IMR-90 (cell line): ENCODE measurements at regions not wholly inside any gene's neighbourhood (a gene's known extent, or its start where the extent isn't known, plus 50 kb on each side); places are given as distances from the start of the nearest gene placed in this dataset.

Source experiments
- ATAC-seq: fragments of 200-7000 bp; cut with Tn5 transposase; 2 replicates; pipeline ENCODE4 v1.9.1; 2020; ENCODE audit warnings: low read depth, mild to moderate bottlenecking, moderate library complexity
- BruUV-seq: library from RNA; stranded (reverse); fragments of 400-500 nt; replicated peaks from 2 replicates; lab custom pipeline; 2021; lab: Mats Ljungman, UMichigan
- CTCF ChIA-PET: fragments of 300-600 bp; formaldehyde crosslinking; extraction: SDS; loops from one replicate; lab custom pipeline; 2021; ENCODE audit warnings: antibody characterized with exemption; lab: Yijun Ruan, JAX
- POLR2A ChIA-PET: fragments of 300-600 bp; sonication (Branson Sonifier 250); formaldehyde crosslinking; loops from one replicate; lab custom pipeline; 2022; ENCODE audit warnings: antibody characterized with exemption; ENCODE audit not compliant: unreplicated experiment; lab: Charles Lee
- DNase-seq: peaks from one replicate; pipeline ENCODE4 v3.0.0; 2013
- H2AFZ ChIP-seq: replicated peaks from 2 replicates; pipeline ENCODE3; 2013; ENCODE audit warnings: low read length, mild to moderate bottlenecking; ENCODE audit not compliant: poor library complexity
- H2AK5ac ChIP-seq: 2 replicates; pipeline ENCODE4 v1.6.1; 2013; ENCODE audit warnings: low read depth, low read length, inconsistent platforms
- H2AK9ac ChIP-seq: replicated peaks from 2 replicates; pipeline ENCODE3; 2013; ENCODE audit warnings: mild to moderate bottlenecking, low read depth, low read length, moderate library complexity; ENCODE audit not compliant: poor library complexity
- H2BK120ac ChIP-seq: 2 replicates; pipeline ENCODE4 v1.6.1; 2013; ENCODE audit warnings: low read depth, low read length, inconsistent platforms
- H2BK15ac ChIP-seq: 3 replicates; pipeline ENCODE4 v1.6.1; 2013; ENCODE audit warnings: low read depth, low read length, inconsistent platforms
- H2BK20ac ChIP-seq: 2 replicates; pipeline ENCODE4 v1.6.1; 2013; ENCODE audit warnings: low read depth, mild to moderate bottlenecking, inconsistent platforms, low read length, moderate library complexity
- H2BK5ac ChIP-seq: 2 replicates; pipeline ENCODE4 v1.6.1; 2013; ENCODE audit warnings: mild to moderate bottlenecking, low read depth, low read length, inconsistent platforms; ENCODE audit not compliant: poor library complexity, severe bottlenecking
- H3K14ac ChIP-seq: replicated peaks from 2 replicates; pipeline ENCODE4 v1.6.1; 2013; ENCODE audit warnings: low read depth, low read length, inconsistent platforms
- H3K18ac ChIP-seq: 2 replicates; pipeline ENCODE4 v1.6.1; 2013; ENCODE audit warnings: low read depth, low read length, control low read depth
- H3K23ac ChIP-seq: 2 replicates; pipeline ENCODE4 v1.6.1; 2013; ENCODE audit warnings: low read depth, low read length, inconsistent platforms
- H3K27ac ChIP-seq: 2 replicates; pipeline ENCODE4 v1.5.1; 2013; ENCODE audit warnings: mild to moderate bottlenecking, control low read depth, low read length; ENCODE audit not compliant: insufficient read depth
- H3K27me3 ChIP-seq: 2 replicates; pipeline ENCODE4 v1.6.1; 2013; ENCODE audit warnings: low read length; ENCODE audit not compliant: control insufficient read depth, insufficient read depth
- H3K36me3 ChIP-seq: 2 replicates; pipeline ENCODE4 v1.6.1; 2013; ENCODE audit warnings: low read length, mixed read lengths; ENCODE audit not compliant: control insufficient read depth, insufficient read depth
- H3K4ac ChIP-seq: 2 replicates; pipeline ENCODE4 v1.6.1; 2013; ENCODE audit warnings: low read depth, low read length, inconsistent platforms
- H3K4me1 ChIP-seq: 2 replicates; pipeline ENCODE4 v1.6.1; 2013; ENCODE audit warnings: low read length, mixed read lengths; ENCODE audit not compliant: control insufficient read depth, insufficient read depth
- H3K4me2 ChIP-seq: 2 replicates; pipeline ENCODE4 v1.6.1; 2013; ENCODE audit warnings: low read depth, mild to moderate bottlenecking, control low read depth, low read length, moderate library complexity
- H3K4me3 ChIP-seq: 2 replicates; pipeline ENCODE4 v1.5.1; 2013; ENCODE audit warnings: low read depth, mild to moderate bottlenecking, control low read depth, low read length, moderate library complexity; ENCODE audit not compliant: insufficient read depth
- H3K56ac ChIP-seq: 2 replicates; pipeline ENCODE4 v1.6.1; 2013; ENCODE audit warnings: low read length, inconsistent platforms; ENCODE audit not compliant: insufficient read depth; ENCODE audit errors: extremely low read depth
- H3K79me1 ChIP-seq, 2 experiments: 2 replicates each; pipeline ENCODE4 v1.6.1; 2013; ENCODE audit warnings: low read length in 2 of 2, inconsistent platforms in 1 of 2, low read depth in 1 of 2
- H3K9ac ChIP-seq: 2 replicates; pipeline ENCODE4 v1.6.1; 2013; ENCODE audit warnings: low read depth, low read length, control low read depth
- H3K9me1 ChIP-seq: 2 replicates; pipeline ENCODE4 v1.6.1; 2013; ENCODE audit warnings: low read length, inconsistent platforms; ENCODE audit not compliant: insufficient read depth
- H3K9me3 ChIP-seq: 2 replicates; pipeline ENCODE4 v1.6.1; 2013; ENCODE audit warnings: low read length; ENCODE audit not compliant: control insufficient read depth, insufficient read depth
- H4K20me1 ChIP-seq: 2 replicates; pipeline ENCODE4 v1.6.1; 2013; ENCODE audit warnings: low read length, inconsistent platforms; ENCODE audit not compliant: insufficient read depth
- H4K5ac ChIP-seq: 2 replicates; pipeline ENCODE4 v1.6.1; 2013; ENCODE audit warnings: mild to moderate bottlenecking, low read depth, low read length, control low read depth
- H4K8ac ChIP-seq, 2 experiments: 2 replicates each; pipeline ENCODE4 v1.6.1; 2013; ENCODE audit warnings: low read depth in 2 of 2, low read length in 2 of 2, control low read depth in 1 of 2, inconsistent platforms in 1 of 2
- H4K91ac ChIP-seq: 2 replicates; pipeline ENCODE4 v1.6.1; 2013; ENCODE audit warnings: low read depth, low read length, inconsistent platforms; ENCODE audit not compliant: insufficient read depth
- BHLHE40 ChIP-seq: fragments of 150-350 bp; IDR thresholded peaks from 2 replicates; pipeline ENCODE4 v1.6.1; 2016; ENCODE audit warnings: mild to moderate bottlenecking, low read depth, low read length
- CEBPB ChIP-seq: IDR thresholded peaks from 2 replicates; pipeline ENCODE4 v1.6.1; 2012; ENCODE audit warnings: low read depth, low read length, improper control_type of control experiment
- CHD1 ChIP-seq: IDR thresholded peaks from 2 replicates; pipeline ENCODE4 v1.6.1; 2012; ENCODE audit warnings: low read depth, low read length, improper control_type of control experiment
- CTCF ChIP-seq: conservative IDR thresholded peaks from 2 replicates; pipeline ENCODE4 v1.5.1; 2012; ENCODE audit warnings: mild to moderate bottlenecking, low read depth, low read length, improper control_type of control experiment
- ELK1 ChIP-seq: fragments of 150-350 bp; IDR thresholded peaks from 2 replicates; pipeline ENCODE4 v1.6.1; 2016; ENCODE audit warnings: low read depth, mild to moderate bottlenecking, low read length, moderate library complexity, borderline replicate concordance
- MXI1 ChIP-seq: IDR thresholded peaks from 2 replicates; pipeline ENCODE4 v1.6.1; 2012; ENCODE audit warnings: low read depth, mild to moderate bottlenecking, low read length, moderate library complexity, borderline replicate concordance
- RAD21 ChIP-seq: IDR thresholded peaks from 2 replicates; pipeline ENCODE4 v1.6.1; 2012; ENCODE audit warnings: low read length, improper control_type of control experiment
- RFX5 ChIP-seq: IDR thresholded peaks from 2 replicates; pipeline ENCODE4 v1.8.0; 2012; ENCODE audit warnings: low read depth, mild to moderate bottlenecking, low read length, moderate library complexity
- SMC3 ChIP-seq: fragments of 150-350 bp; IDR thresholded peaks from 2 replicates; pipeline ENCODE4 v1.6.1; 2016; ENCODE audit warnings: low read depth, mild to moderate bottlenecking, antibody characterized with exemption, low read length, moderate library complexity
- dilution Hi-C: fragments of 300-500 bp; cut with HindIII; formaldehyde crosslinking; loops from one replicate; pipeline ENCODE4 v1.14.3; 2018; ENCODE audit warnings: low sequenced_read_pairs; ENCODE audit not compliant: unreplicated experiment
- in situ Hi-C: fragments of 300-500 bp; cut with MboI; formaldehyde crosslinking; loops from 3 replicates; pipeline ENCODE4 v1.14.3; 2019; ENCODE audit warnings: low sequenced_read_pairs, inconsistent platforms, mixed read lengths
- intact Hi-C: fragments of 100-400 bp; cut with micrococcal nuclease; formaldehyde crosslinking; loops from 2 replicates; pipeline ENCODE4 v1.10.0; 2022

GRCh38 chr7:149369497-149369896 is 91.4 kb downstream of the ZNF777 start:
- in situ Hi-C loops: no loop called here
- Histone ChIP-seq H3K9me3 (no peaks in the 10 kb centered on the region), H3K18ac (no peak overlapping the region)

More at GRCh38 chr7:149369497-149369896, 91.4 kb downstream of the ZNF777 start:
- no peak overlapping the region for H2BK15ac ChIP-seq
- H3K79me1 ChIP-seq: no peaks in the 10 kb centered on the region
- H3K23ac ChIP-seq: no peak overlapping the region
- POLR2A ChIA-PET: no interaction called here
- ATAC-seq (no peak), DNase-seq (no peak)
- H3K4ac ChIP-seq: no peak overlapping the region
- no peak overlapping the region for H2AFZ ChIP-seq
- no peak overlapping the region for H3K9ac ChIP-seq
- no peak overlapping the region for H3K56ac ChIP-seq
- H3K9me1 ChIP-seq: no peaks in the 10 kb centered on the region
- H2AK9ac ChIP-seq: no peak overlapping the region
- H4K91ac ChIP-seq: no peak overlapping the region
- no peak overlapping the region for H2BK5ac ChIP-seq
- TF ChIP-seq RAD21: no peak
- no peak for TF ChIP-seq RFX5
- TF ChIP-seq MXI1: no peak
- TF ChIP-seq SMC3: no peak
- TF ChIP-seq CEBPB: no peak
- TF ChIP-seq BHLHE40: no peak
- no peak for TF ChIP-seq CHD1
- TF ChIP-seq ELK1: no peak
- no peak for TF ChIP-seq CTCF
- dilution Hi-C loops: no loop called here
- CTCF ChIA-PET: no interaction called here
- H3K27ac ChIP-seq: no peak overlapping the region
- intact Hi-C loops: no loop called here
- no peak overlapping the region for H4K5ac ChIP-seq
- no peaks in the 10 kb centered on the region for H4K20me1 ChIP-seq
- H2BK120ac ChIP-seq: no peak overlapping the region
- H2BK20ac ChIP-seq: no peak overlapping the region
- H3K4me1 ChIP-seq: no peaks in the 10 kb centered on the region
- H3K36me3 ChIP-seq: no peaks in the 10 kb centered on the region
- no peak overlapping the region for H3K4me2 ChIP-seq
- no peaks in the 10 kb centered on the region for H3K27me3 ChIP-seq
- no peak overlapping the region for H3K4me3 ChIP-seq
- H4K8ac ChIP-seq: no peak overlapping the region
- H2AK5ac ChIP-seq: no peak overlapping the region
- no TSS peak for BruUV-seq
- H3K14ac ChIP-seq: no peak overlapping the region
